RPMI8226 (cell line): ENCODE measurements at regions not wholly inside any gene's neighbourhood (a gene's known extent, or its start where the extent isn't known, plus 50 kb on each side); places are given as distances from the start of the nearest gene placed in this dataset.
A peak's percentile ranks its signal among the peaks of the same experiment; 100 is the strongest.
"Not testable (repeated sequence)": the region's sequence is repeated elsewhere in the genome, so short reads cannot be mapped to it uniquely, and the experiment has no call there.

ENCODE experiments used
- DNase-seq: peaks from one replicate; pipeline ENCODE4 v3.0.0-alpha.2; 2015

DNA sequence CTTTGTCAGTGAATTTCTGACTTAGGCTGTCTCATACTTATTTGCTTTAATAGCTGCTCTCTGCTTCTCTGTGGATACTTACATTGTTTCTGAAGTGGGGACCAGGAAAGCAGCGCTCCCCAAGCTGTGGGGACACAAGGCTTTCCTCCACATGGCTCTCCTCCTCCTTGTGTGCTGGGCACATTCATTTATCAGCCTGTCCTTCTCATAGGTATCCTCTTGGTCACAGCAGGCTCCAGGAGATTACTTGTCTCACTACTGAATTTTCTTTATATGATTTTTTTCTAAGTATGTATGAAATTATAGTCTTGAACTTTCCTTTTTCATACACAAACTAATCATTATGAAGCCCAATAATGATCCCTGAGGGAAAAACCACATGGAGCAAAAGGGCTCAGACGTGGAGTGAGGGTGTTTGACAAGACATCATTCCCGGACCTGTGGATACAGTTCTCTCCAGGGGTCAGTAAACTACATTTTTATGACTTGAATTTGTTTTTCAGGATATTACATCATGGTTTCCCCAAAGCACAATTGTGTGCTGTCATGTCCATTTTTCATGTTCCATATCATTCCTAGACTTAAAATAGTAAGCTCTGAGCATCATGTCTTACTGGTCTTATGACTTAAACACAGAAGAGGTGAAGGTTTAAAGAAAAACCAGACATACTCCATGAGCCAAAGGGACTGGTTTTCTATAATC, 234.5 kb downstream of the PCSK1 start:
- DNase-seq: no peak

DNA sequence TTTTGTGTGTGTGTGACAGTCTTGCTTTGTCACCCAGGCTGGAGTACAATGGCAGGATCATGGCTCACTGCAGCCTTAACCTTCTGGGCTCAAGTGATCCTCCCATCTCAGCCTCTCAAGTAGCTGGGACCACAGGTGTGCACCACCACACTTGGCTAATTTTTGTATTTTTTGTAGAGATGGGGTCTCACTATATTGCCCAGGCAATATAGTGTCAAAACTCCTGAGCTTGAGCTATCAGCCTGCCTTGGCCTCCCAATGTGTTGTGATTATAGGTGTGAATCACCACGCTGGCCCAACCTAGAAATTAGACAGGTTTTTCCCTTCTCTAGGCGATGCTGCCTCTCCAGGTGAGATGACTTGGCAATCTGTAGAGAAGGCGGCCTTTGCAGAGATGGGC, 235.3 kb downstream of the PCSK1 start:
- DNase-seq: not testable (repeated sequence)

DNA sequence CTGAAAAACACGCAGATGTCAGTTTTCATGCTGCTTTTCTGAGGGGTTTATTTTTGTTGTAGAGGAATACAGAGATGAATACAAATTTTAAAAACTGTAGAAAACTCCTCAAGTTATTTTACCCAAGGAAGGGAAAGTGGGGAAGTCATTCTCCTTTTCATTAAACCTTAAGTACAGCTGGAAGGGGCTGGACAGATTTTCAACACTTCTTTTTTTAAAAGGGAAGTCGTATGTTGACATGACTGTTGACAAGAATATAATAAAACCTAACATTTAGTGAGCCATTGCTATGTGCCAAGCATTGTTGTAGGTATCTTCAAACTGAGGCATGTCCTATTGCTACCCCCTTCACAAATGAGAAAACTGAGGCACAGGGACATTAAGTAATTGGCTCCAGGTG, 235.7 kb upstream of the ELL2 start:
- no peak for DNase-seq

DNA sequence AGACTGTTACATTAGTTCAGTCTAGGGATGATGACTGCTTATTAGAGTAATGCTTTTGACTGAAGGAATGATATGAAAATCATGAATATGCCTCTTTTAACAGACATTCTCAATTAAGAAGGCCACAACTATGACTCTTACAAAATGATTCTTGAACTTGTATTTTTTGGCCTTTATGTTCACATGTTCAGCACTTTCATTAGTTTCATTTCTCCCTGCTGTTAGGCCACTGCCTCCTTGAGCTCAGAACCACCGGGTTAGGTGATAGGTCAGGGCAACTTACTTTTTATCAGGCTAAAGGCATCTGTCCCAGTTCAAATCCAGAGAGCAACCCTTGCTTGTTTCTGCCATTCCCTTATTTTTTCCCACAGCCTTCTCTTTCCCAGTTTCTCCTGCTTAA, 235.2 kb upstream of the ELL2 start:
- DNase-seq: peak; percentile 5

DNA sequence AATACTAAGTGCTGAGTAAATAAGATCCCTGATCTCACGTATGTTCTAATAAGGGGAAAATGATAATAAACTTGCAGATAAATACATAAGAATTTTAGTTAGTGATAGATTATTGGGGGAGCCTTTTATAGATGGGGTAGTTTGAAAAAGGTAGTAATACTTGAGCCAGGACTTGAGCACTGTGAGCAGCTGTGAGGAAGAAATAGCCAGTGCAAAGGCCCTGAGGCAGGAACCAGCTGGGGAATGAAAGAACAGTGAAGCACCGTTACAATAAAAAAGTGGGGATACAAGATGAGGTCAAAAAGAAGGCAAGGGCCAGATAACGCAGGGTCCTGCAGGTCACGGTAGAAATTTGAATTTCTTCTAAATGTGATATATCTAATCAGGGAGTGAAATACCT, 234.8 kb upstream of the ELL2 start:
- no peak for DNase-seq

DNA sequence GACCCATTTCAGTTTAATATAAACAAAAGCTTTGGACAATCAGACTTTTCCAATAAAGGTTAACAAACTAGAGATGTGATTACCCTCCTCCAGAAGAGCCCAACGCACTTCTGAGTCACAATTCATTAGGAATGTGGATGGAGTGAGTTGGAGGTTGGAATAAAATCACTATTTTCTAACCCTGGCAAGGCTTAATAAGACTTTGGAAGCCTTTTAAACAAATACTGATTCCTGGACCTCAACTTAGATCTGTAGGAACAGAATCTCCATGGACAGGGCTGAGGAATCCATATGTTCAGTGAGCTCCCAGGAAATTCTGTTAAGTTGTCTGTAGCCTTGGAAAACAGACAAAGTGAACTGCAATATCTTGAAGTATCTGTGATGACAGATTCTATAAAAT, 233.5 kb upstream of the ELL2 start:
- no peak for DNase-seq

DNA sequence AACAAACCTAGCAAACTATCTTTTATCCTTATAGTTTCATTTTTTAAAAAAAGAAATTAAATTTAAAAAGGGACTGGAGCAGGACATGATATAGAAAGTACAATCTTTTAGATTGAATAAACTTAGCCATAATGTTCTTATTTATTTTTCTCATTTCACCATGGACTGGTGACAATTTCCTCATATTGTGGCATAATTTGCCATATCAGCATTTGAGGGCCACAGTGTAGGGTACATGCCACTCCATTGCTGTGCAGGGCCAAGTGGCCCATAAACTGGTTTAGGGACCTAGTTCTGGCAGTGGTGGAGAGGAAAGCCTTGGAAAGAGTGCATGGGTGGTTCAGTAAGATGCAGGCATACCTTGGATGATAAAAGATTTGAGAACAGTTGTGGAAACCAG, 232.9 kb upstream of the ELL2 start:
- DNase-seq: no peak

DNA sequence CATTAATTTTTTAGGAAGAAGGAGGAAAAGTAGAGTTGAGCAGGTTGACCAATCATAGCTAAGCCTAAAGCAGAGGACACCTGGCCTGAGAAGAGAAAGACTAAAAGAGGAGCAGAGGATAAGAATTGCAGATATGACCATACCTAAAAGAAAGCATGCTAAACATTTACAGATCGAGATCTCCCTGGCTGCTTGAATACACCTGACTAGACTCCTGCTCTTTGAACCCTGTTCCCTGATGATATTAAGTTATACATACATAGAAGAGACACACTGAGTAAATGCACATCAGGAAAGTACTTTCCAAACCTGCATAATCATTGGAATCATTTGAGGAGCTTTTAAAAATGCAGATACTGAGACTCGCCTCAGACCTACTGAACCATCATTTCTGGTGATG, 232.3 kb upstream of the ELL2 start:
- no peak for DNase-seq

DNA sequence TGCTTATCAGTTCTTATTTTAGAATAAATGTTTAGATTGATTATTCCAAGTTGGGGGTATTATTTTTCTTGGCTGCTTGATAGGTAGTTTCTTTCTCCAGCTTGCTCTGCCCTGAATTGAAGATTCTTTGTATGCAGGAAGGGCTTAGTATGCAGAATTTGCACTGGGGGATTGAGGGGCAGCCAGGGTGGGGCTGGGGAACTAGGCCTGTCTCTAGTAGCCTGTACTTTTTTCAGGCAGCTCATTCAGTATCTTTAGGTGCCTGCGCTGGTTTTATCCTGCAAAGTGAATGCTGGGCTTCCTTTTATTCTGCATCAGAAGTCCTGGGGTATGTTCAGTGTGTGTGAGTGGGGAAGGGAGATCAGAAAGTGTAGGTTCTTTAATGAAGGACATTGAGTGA, 228.3 kb upstream of the ELL2 start:
- DNase-seq: no peak

DNA sequence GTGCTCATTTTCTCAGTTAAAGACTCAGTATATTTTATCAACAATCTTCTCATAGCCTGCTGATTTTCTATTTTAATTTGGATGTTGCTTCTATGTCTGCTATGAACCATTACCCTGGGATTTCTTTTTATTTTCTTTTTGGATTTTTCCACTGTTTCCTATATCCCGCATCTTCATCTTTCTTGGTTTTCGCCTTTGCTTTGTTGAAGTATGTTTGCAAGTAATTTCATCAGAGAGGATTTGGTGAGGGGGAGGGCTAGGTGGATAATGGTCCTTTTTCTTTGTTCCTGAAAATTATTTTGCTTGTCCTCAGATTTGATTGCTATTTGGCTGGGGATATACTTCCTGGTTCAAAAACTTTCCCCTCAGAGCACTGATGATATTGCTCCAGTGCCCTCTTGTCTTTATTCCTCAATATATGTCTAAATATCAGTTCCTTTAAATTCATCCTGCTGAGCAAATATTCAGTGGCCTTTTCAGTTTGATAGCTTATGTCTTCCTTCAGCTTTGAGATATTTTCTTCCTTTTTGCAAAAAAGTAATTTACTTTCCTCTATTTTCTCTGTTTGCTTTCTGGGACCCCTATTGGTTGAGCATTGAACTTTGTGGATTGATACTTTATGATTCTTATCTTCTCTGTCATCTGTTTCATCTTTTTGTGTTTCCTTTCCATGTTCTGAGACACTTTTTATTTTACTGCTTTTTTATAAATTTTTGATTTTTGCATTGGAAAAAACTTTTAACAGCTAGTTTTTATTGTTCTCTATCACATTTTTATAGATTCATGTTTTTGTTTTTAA, 227.6 kb upstream of the ELL2 start:
- DNase-seq: no peak

DNA sequence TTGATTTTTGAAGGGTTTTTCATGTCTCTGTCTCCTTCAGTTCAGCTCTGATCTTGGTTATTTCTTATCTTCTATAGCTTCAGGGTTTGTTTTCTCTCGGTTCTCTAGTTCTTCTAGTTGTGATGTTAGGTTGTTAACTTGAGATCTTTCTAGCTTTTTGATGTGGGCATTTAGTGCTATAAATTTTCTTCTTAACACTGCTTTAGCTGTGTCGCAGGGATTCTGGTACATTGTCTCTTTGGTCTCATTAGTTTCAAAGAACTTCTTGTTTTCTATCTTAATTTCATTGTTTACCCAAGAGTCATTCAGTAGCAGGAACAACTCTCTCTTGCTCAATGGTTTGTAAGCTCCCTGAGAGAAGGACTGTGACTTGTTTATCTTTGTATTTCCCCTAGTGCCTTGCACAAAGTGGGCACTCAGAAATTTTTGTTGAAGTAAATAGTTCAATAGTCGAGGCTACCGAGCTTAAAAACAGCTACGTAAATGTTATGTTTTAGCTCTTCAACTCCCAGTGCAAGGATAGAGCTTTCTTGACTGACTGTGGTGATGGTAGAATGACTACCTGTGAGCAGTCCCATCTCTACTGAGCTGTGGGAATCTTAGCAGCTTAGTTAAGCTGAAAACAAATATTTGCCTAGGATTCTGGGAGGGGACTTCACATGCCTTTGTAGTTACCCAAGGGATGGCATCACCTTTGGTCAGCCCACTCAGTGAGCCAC, 225.8 kb upstream of the ELL2 start:
- no peak for DNase-seq

DNA sequence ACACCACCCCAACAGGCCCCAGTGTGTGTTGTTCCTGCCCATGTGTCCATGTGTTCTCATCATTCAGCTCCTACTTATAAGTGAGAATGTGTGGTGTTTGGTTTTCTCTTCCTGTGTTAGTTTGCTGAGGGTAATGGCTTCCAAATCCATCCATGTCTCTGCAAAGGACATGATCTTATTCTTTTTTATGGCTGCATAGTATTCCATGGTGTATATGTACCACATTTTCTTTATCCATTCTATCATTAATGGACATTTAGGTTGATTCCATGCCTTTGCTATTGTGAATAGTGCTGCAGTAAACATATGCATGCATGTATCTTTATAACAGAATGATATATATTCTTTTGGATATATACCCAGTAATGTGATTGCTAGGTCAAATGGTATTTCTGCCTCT, 222.9 kb upstream of the ELL2 start:
- not testable (repeated sequence) for DNase-seq

DNA sequence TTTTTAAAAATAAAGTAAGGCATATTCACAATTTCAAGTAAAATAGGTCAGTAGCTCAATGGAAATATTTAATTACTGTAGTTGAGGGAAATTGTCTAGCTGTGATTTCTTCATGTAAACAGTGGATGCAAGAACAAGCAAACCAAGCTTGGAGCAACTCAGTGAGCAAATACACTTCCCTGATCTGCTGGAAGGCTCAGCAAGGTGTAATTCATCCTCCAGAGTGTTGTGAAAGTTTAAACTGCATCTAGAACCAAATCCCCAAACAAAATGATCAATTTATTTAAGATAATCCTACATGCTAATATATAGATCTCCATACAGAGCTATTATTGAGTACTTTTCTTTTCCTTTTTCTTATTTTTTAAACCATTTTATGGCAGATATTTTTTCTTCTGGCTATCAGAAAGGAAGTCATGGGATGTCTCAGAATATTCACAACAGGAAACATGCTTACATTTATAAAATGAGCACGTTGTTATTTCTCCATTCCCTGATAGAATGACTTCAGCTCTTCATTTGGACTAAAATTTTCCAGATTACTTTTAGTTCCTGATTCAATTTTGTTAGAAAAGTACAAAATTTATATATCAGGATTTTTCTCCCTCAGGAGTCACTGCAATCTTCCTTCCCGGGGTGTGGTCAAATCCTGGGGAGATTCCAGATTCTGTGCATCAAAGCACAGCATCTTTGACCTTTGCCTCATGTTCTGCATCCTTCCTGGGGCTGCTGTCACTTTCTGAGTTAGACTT, 219.2 kb upstream of the ELL2 start:
- no peak for DNase-seq

DNA sequence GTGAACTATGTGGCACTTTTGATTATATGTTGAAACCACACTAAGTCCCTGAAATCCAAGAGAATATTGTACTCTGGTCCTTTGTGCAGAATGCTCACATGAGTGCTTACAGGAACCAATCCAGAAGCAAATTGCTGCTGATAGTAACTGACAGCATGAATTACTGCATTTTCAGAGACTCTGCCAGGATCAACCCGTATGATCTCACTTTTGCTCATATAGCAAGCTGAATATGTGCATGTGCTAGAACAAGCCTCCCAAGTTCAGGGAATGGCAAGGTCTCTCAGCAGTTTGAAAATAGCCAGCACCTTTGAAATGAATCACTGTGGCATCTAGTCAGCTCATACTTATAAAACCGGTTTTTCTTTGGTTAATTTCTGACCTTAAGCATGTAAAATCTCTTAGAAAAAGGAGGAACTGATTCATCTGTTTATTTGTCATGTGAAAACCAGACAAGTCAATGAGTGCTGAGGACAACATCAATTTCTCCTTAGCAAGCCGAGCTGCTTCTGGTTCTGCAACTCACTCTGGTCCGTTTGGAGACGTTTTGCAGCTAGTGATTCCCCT, 215.7 kb upstream of the ELL2 start:
- no peak for DNase-seq

DNA sequence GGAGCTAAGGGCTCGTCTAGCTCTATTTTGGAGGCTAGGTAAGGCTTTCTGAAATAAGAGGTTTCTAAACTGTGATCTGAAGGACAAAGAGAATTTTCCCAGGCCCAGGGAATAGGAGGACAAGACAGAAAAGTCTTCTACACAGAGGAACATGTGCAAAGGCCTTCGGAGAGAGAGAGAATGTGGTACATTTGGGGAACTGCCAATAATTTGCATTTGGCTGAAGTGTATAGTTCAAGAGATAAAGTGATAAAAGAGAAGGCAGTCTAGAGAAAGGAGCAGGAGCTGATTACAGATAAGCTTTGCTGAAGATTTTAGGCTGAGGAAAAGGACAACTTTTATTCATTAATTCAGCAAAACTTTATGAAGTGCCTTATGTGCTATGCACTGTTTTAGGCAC, 214.4 kb upstream of the ELL2 start:
- DNase-seq: no peak

DNA sequence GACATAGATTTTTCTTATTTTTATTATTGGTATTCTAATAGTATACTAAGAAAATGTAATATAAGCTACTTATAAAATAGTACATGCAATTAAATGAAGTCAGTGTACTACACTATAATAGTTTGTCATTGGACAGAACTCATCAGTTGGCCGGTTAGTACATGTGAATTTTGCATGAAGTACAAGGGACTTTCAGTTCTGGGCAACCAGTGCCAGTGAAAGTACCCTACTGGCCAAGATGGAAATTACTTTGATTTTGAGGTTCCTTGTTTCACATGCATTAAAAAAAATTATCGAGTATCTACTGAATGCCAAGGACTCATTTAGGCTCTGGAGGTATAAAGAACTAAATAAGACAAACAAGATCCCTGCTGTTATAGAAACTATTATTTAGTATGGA, 213.4 kb upstream of the ELL2 start:
- DNase-seq: peak; percentile 26

DNA sequence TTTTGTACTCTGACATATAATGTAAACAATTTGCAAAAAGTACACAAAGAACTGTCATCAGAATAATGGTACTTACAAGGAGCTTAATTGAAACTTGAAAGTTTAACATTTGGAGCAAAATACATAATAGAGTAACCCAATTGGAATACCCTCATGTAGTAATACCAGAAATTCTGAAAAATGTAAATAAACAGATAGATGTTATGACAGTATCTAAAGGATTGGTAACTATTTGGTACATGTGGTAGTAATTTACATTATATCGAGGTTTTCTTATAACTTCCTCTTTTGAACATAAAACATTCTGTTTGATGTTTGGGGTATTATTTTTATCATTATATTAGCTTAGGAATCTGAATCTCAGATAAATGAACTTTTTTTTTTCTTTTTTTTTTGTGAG, 211.7 kb upstream of the ELL2 start:
- DNase-seq: no peak

DNA sequence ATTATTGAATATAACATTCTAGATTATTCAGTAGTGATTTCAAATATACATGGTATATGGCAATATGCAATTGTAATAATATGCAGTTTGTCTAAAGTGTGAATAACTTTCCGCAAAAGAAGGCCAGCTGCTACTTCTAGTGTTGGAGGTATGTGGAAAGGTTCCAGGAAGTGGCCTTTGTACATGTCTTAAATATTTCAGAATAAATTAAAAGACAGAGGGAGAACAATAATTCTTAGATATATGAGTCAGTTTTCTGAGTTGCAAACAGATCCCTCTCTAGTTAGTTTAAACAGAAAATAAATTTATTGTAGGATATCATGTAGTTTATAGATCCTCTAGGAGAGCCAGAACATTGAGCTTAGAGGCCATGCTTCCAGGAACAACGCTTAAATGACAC, 210.8 kb upstream of the ELL2 start:
- no peak for DNase-seq

DNA sequence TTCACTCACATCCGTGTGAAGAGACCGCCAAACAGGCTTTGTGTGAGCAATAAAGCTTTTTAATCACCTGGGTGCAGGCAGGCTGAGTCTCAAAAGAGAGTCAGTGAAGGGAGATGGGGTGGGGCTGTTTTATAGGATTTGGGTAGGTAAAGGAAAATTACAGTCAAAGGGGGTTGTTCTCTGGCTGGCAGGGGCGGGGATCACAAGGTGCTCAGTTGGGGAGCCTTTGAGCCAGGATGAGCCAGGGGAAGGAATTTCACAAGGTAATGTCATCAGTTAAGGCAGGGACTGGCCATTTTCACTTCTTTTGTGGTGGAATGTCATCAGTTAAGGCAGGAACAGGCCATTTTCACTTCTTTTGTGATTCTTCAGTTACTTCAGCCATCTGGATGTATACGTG, 210.3 kb upstream of the ELL2 start:
- not testable (repeated sequence) for DNase-seq

DNA sequence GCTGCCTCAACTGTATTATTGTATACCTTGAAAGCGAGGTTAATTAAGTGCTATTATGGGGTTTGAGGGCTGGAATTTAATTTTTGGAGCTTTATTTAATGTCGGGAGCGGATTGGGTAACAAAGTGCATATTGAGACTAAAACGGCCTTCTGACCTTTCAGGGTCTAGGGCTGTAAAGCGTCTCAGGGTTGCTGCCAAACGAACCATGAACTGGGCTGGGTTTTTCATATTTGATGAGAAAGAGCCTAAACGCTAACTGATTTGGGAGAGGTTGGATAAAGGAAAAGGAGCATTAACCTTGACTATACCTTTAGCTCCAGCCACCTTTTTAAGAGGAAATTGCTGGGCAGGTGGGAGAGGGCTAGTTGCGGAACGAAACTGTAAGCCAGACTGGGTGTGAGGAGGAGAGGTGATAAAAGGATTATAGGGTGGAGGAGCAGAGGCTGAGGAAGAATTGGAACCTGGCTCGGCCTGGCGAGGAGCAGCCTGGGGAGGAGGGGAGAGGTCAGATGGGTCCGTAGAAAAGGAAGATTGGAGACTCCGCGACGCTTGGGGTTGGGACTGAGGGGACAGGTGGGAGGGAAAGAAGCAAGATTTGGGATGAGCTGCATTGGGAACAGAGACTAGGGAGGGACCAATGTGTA, 209.0 kb upstream of the ELL2 start:
- not testable (repeated sequence) for DNase-seq

DNA sequence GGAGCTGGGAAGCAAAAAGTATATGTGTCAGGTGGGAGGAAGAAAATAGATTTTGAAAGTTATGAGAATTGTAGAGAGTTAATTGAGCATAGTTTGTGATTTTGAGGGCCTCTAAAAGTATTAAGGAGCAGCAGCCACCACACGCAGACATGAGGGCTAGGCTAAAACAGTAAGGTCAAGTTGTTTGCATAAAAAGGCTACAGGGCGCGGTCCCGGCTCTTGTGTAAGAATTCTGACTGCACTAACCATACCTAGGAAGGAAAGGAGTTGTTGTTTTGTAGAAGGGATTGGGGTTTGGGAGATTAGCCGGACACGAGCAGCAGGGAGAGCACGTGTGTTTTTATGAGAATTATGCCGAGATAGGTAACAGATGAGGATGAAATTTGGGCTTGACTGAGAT, 207.2 kb upstream of the ELL2 start:
- DNase-seq: not testable (repeated sequence)

DNA sequence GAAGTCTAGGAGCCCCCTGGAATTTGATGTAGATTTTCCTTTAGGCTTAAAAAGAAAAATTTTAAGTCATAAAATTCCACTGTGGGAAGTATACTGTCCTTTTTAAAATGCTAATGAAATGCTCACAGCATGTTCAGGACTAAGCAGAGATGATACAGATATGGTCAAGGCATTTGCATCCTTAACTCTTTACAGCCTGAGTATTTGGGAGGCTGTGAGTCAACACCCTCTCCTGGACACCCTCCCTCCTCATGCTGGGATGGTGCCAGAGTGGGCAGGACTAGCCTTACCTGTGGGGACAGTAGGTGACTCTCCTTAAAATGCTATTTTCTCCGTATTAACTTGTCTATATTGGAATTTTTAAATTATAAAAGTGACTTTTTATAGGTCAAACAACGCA, 197.4 kb upstream of the ELL2 start:
- DNase-seq: no peak
